OCI-LY3 (cell line): ENCODE measurements at regions not wholly inside any gene's neighbourhood (a gene's known extent, or its start where the extent isn't known, plus 50 kb on each side); places are given as distances from the start of the nearest gene placed in this dataset.

Source experiments
- EZH2phosphoT487 ChIP-seq: fragments of 200-600 bp; shearing (Covaris generic); IDR thresholded peaks from 2 replicates; pipeline ENCODE4 v1.6.1; 2018; ENCODE audit warnings: antibody characterized with exemption, mixed run types, low read depth
- TF ChIP-seq, protein P1 (sequence below): fragments of 200-600, 300-600 bp; sonication (generic); IDR thresholded peaks from 2 replicates; pipeline ENCODE4 v1.5.1; 2014; ENCODE audit warnings: antibody characterized with exemption, low read length, low read depth

DNA sequence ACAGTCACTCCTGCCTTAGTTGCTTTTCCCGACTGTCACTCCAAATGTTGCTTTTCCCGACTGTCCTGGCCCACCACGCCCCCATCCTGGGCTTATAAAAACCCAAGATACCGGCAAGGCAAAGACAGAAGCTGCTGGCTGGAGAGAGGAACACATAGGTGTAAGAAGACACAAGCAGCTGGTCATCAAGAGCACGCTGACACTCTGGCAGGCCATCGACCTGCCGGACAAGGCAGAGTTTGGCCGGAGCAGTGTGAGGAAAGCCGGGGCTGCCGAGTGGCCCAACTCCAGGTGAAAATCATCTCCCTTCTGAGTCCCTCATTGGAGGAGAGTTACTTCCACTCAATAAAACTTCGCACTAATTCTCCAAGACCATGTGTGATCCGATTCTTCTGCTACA, 349.5 kb downstream of the SLITRK1 start:
- TF ChIP-seq, protein P1, sequence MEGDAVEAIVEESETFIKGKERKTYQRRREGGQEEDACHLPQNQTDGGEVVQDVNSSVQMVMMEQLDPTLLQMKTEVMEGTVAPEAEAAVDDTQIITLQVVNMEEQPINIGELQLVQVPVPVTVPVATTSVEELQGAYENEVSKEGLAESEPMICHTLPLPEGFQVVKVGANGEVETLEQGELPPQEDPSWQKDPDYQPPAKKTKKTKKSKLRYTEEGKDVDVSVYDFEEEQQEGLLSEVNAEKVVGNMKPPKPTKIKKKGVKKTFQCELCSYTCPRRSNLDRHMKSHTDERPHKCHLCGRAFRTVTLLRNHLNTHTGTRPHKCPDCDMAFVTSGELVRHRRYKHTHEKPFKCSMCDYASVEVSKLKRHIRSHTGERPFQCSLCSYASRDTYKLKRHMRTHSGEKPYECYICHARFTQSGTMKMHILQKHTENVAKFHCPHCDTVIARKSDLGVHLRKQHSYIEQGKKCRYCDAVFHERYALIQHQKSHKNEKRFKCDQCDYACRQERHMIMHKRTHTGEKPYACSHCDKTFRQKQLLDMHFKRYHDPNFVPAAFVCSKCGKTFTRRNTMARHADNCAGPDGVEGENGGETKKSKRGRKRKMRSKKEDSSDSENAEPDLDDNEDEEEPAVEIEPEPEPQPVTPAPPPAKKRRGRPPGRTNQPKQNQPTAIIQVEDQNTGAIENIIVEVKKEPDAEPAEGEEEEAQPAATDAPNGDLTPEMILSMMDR, result no peak
- TF ChIP-seq EZH2phosphoT487, result no peak
